Psoas muscle (tissue), 7 donors: ENCODE measurements at regions not wholly inside any gene's neighbourhood (a gene's known extent, or its start where the extent isn't known, plus 50 kb on each side); places are given as distances from the start of the nearest gene placed in this dataset.

Experiments
- ATAC-seq, 4 donors: fragments of 200-7000 bp; cut with Tn5 transposase; one replicate each; pipeline ENCODE4 v1.9.1; 2020; ENCODE audit warnings: moderate library complexity in 3 of 4, mild to moderate bottlenecking in 2 of 4
- DNase-seq, 2 donors: peaks; one replicate each; pipeline ENCODE4 v3.0.0-alpha.2; 2020
- H3K27ac ChIP-seq: fragments of 200-600 bp; one replicate; pipeline ENCODE4 v1.8.0; 2022
- H3K27me3 ChIP-seq, 3 donors: fragments of 200-600 bp in 1 of 3; one replicate each; pipeline versions ENCODE4 v1.6.1 to v1.8.0; 2013 to 2022; ENCODE audit warnings: low read length in 2 of 3, mild to moderate bottlenecking in 2 of 3, moderate library complexity in 1 of 3; ENCODE audit not compliant: insufficient read depth in 3 of 3
- H3K36me3 ChIP-seq, 2 donors: fragments of 200-600 bp in 1 of 2; one replicate each; pipeline versions ENCODE4 v1.6.1 to v1.8.0; 2013 to 2022; ENCODE audit warnings: low read depth in 1 of 2, mild to moderate bottlenecking in 1 of 2, moderate library complexity in 1 of 2; ENCODE audit not compliant: insufficient read depth in 1 of 2
- H3K4me1 ChIP-seq: fragments of 200-600 bp; one replicate; pipeline ENCODE4 v1.8.0; 2022
- H3K4me3 ChIP-seq: fragments of 200-600 bp; one replicate; pipeline ENCODE4 v1.8.0; 2022; ENCODE audit warnings: mild to moderate bottlenecking
- H3K9me3 ChIP-seq: fragments of 200-600 bp; one replicate; pipeline ENCODE4 v1.8.0; 2022
- WGBS, 3 donors: extraction: QIAGEN DNeasy Blood & Tissue Kit; methylation state at CpG; one replicate each; pipeline versions ENCODE4 v1.1.6 to v1.1.7; 2013; 5-methylcytosine and 5-hydroxymethylcytosine counted together
- intact Hi-C, 2 donors: fragments of 100-400 bp; cut with DNase I; formaldehyde crosslinking; loops; one replicate each; pipeline versions ENCODE4 v1.11.0 to v1.14.2; 2022
- TF ChIP-seq, protein P1 (sequence below): fragments of 200-600 bp; IDR thresholded peaks from one replicate; pipeline ENCODE4 v1.8.0; 2022; ENCODE audit warnings: antibody characterized with exemption
- donor health status: healthy with polysubstance abuse.
- donor health status: DM: no; HTN: no; CAD: no; lungs with moderate emphysema.
- donor health status: Bipolar disorder and iron deficiency.
- donor health status: healthy.
- donor health status: DM: yes; HTN: yes; CAD: no.
- donor health status: DM: no; HTN: no; CAD: no.
- donor health status: DM: yes; HTN: yes; CAD: no.

- 82 to 83% (median 83%) methylated on average over 4 of the region's 4 CpGs for WGBS, 3 donors
- no peak overlapping the region for H3K4me3 ChIP-seq
- no peak for ATAC-seq
- no peak for DNase-seq
- H3K27ac ChIP-seq = no peak overlapping the region
- no peaks in the 10 kb centered on the region for H3K36me3 ChIP-seq
- H3K9me3 ChIP-seq = no peaks in the 10 kb centered on the region
- intact Hi-C loops = no loop called here
- H3K4me1 ChIP-seq = no peaks in the 10 kb centered on the region
- H3K27me3 ChIP-seq = no peaks in the 10 kb centered on the region
- TF ChIP-seq, protein P1, sequence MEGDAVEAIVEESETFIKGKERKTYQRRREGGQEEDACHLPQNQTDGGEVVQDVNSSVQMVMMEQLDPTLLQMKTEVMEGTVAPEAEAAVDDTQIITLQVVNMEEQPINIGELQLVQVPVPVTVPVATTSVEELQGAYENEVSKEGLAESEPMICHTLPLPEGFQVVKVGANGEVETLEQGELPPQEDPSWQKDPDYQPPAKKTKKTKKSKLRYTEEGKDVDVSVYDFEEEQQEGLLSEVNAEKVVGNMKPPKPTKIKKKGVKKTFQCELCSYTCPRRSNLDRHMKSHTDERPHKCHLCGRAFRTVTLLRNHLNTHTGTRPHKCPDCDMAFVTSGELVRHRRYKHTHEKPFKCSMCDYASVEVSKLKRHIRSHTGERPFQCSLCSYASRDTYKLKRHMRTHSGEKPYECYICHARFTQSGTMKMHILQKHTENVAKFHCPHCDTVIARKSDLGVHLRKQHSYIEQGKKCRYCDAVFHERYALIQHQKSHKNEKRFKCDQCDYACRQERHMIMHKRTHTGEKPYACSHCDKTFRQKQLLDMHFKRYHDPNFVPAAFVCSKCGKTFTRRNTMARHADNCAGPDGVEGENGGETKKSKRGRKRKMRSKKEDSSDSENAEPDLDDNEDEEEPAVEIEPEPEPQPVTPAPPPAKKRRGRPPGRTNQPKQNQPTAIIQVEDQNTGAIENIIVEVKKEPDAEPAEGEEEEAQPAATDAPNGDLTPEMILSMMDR = no peak
These were observed 100.6 kb downstream of the CETN3 start for GRCh38 chr5:90308787-90309585.

DNA sequence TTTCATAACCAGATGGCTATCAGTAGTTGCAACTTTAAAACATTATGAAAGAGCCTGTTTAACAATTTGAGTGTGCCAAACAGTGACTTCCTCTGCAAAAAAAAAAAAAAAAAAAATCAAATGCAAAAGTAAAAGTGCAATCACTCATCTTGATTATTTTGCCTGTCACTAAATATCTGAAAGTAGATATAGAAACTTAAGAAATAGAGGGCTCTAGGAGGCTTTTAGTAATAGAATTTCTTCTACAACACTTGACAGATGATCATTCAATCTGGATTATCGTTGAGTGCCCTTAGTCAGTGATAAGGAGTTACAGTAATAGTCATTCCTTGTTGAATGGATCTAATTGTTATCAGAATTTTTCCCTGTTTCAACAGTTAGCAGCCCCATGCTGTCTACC is 101.8 kb downstream of the CETN3 start:
- no peaks in the 10 kb centered on the region for H3K4me1 ChIP-seq
- no peaks in the 10 kb centered on the region for H3K36me3 ChIP-seq
- intact Hi-C loops = no loop called here
- no peak overlapping the region for H3K4me3 ChIP-seq
- DNase-seq (no peak), ATAC-seq (no peak)
- WGBS, 3 donors = 66 to 73% (median 66%) methylated on average over 1 of the region's 1 CpG
- no peaks in the 10 kb centered on the region for H3K27me3 ChIP-seq
- no peak overlapping the region for H3K27ac ChIP-seq
- no peaks in the 10 kb centered on the region for H3K9me3 ChIP-seq
- TF ChIP-seq, protein P1 = no peak

DNA sequence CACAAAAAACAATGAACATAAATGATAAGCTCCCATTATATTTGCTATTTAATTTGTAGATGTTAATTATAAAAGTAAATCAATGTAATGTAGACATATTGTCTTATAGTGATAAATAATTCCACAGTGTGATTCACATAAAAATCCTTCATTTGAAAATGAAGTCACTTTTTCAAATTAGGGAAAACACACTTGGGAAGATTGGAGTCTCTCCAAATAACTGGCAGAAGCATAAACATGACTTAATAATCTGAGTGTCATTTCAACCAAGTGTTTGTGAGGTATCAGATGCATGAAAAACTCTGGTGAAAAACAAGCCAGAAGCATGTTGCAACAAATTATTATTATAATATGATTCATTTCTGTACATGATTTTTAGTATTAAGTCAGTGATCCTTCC is 102.2 kb downstream of the CETN3 start:
- intact Hi-C loops = no loop called here
- H3K4me3 ChIP-seq = no peak overlapping the region
- no peaks in the 10 kb centered on the region for H3K27me3 ChIP-seq
- DNase-seq (no peak), ATAC-seq (no peak)
- H3K27ac ChIP-seq = no peak overlapping the region
- H3K9me3 ChIP-seq = no peaks in the 10 kb centered on the region
- no peaks in the 10 kb centered on the region for H3K4me1 ChIP-seq
- TF ChIP-seq, protein P1 = no peak
- no peaks in the 10 kb centered on the region for H3K36me3 ChIP-seq

GRCh38 chr5:90306613-90307012 is 102.9 kb downstream of the CETN3 start:
- DNase-seq (no peak), ATAC-seq (no peak)
- no peaks in the 10 kb centered on the region for H3K4me1 ChIP-seq
- H3K4me3 ChIP-seq = no peak overlapping the region
- H3K9me3 ChIP-seq = no peaks in the 10 kb centered on the region
- no peak overlapping the region for H3K27ac ChIP-seq
- H3K36me3 ChIP-seq = no peaks in the 10 kb centered on the region
- TF ChIP-seq, protein P1 = no peak
- intact Hi-C loops = no loop called here
- no peaks in the 10 kb centered on the region for H3K27me3 ChIP-seq
